ENCODE measurements at regions not wholly inside any gene's neighbourhood (a gene's known extent, or its start where the extent isn't known, plus 50 kb on each side); places are given as distances from the start of the nearest gene placed in this dataset.

DNA sequence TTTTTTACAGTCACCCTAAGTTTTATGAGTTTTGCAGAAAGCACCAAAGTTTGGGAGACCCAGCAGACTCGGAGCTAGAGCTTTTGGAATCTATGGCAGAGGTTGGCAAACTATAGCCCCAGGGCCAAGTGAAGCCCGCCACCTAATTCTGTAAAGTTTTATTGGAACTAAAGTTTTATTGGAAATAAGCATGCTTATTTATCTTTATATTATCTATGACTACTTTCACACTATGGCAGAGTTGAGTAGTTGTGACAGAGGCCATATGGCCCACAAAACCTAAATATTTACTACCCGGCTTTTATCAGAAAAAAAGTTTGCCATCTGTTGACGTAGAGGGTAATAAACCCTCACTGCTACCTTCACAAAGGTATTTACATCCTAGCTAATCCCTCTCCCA is 267.6 kb downstream of the GPAM start:
- Mint-ChIP-seq H3K9me3 (no peaks in the 10 kb centered on the region), H3K4me1 (no peaks in the 10 kb centered on the region), H3K4me3 (no peak overlapping the region), H3K27me3 (ENCODE audit: low read depth) (peaks cover 5% of the 10 kb centered on the region), H3K36me3 (ENCODE audit: low read depth) (no peaks in the 10 kb centered on the region), H3K27ac (ENCODE audit: unreplicated experiment) (no peak overlapping the region)
- no peak for DNase-seq (ENCODE audit: low read depth, low spot score)
- TF ChIP-seq, protein P1, sequence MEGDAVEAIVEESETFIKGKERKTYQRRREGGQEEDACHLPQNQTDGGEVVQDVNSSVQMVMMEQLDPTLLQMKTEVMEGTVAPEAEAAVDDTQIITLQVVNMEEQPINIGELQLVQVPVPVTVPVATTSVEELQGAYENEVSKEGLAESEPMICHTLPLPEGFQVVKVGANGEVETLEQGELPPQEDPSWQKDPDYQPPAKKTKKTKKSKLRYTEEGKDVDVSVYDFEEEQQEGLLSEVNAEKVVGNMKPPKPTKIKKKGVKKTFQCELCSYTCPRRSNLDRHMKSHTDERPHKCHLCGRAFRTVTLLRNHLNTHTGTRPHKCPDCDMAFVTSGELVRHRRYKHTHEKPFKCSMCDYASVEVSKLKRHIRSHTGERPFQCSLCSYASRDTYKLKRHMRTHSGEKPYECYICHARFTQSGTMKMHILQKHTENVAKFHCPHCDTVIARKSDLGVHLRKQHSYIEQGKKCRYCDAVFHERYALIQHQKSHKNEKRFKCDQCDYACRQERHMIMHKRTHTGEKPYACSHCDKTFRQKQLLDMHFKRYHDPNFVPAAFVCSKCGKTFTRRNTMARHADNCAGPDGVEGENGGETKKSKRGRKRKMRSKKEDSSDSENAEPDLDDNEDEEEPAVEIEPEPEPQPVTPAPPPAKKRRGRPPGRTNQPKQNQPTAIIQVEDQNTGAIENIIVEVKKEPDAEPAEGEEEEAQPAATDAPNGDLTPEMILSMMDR (conservative IDR thresholded peaks at IDR 0.05): no peak

DNA sequence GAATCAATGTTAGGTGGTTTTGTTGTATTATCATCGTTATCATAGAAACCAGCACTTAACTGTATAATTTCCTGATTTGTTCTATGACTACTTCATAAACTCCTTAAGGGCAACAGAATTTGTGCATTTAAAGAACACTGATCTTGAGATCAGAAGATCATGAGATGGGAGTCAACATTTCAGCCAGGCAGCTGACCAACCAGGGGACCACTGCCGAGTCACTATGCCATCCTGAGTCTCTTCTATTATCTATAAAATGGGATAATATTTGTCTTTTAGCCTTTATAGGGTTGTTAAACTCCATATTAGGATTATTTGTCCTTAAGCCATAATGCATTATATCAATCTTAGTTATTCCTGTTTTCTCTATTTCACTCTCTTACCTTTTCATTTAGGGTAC is 261.7 kb downstream of the GPAM start:
- H3K4me3 Mint-ChIP-seq: no peak overlapping the region
- TF ChIP-seq, protein P1 (conservative IDR thresholded peaks at IDR 0.05): no peak
- peaks cover 3% of the 10 kb centered on the region for H3K27me3 Mint-ChIP-seq (ENCODE audit: low read depth)
- no peaks in the 10 kb centered on the region for H3K36me3 Mint-ChIP-seq (ENCODE audit: low read depth)
- H3K9me3 Mint-ChIP-seq: no peaks in the 10 kb centered on the region
- no peak overlapping the region for H3K27ac Mint-ChIP-seq (ENCODE audit: unreplicated experiment)
- DNase-seq (ENCODE audit: low read depth, low spot score): no peak
- no peaks in the 10 kb centered on the region for H3K4me1 Mint-ChIP-seq

DNA sequence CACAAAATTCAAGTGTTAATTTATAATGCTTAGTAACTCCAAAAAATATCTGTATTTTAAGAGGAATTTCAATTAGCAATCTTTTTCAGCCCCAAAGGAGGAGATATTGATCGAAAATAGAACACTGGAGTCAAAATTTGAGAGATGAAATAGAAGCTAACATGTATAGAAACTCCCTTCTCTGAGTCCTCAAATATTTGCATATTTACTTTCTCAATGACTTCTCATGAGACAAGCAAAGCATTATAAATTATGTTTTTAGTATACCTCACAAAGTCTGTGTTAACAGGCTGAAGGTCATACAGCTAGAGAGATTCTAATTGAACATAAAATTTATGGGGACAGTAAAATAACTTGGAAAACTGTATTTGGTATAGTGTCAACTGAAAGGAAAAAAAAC is 260.5 kb downstream of the GPAM start:
- no peak for DNase-seq (ENCODE audit: low read depth, low spot score)
- TF ChIP-seq, protein P1 (conservative IDR thresholded peaks at IDR 0.05): no peak
- H3K4me1 Mint-ChIP-seq: no peaks in the 10 kb centered on the region
- H3K9me3 Mint-ChIP-seq: no peaks in the 10 kb centered on the region
- H3K27me3 Mint-ChIP-seq (ENCODE audit: low read depth): no peaks in the 10 kb centered on the region
- H3K4me3 Mint-ChIP-seq: no peak overlapping the region
- H3K36me3 Mint-ChIP-seq (ENCODE audit: low read depth): no peaks in the 10 kb centered on the region
- no peak overlapping the region for H3K27ac Mint-ChIP-seq (ENCODE audit: unreplicated experiment)

DNA sequence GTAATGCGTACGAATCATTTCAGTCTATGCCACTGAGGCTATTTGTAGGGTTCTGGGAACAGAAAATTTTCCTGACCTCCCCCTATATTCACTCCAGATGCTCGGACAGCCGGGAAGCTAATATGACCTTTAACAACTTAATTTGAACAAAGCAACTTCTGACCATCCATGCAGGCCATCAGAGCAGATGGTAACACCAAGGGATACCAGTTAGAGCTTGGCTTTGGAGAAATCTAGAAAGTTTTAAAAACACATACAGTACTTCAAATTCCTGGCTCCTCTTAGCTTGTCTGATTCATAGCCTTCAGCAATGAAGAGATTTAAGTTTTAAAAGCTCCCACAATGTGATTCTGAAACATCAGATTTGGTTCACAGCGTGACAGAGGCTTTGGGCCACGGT is 257.3 kb downstream of the GPAM start:
- Mint-ChIP-seq H3K9me3 (no peaks in the 10 kb centered on the region), H3K36me3 (ENCODE audit: low read depth) (no peaks in the 10 kb centered on the region), H3K27me3 (ENCODE audit: low read depth) (peaks cover 2% of the 10 kb centered on the region), H3K4me1 (no peaks in the 10 kb centered on the region), H3K27ac (ENCODE audit: unreplicated experiment) (no peak overlapping the region), H3K4me3 (no peak overlapping the region)
- TF ChIP-seq, protein P1 (conservative IDR thresholded peaks at IDR 0.05): no peak
- DNase-seq (ENCODE audit: low read depth, low spot score): no peak

DNA sequence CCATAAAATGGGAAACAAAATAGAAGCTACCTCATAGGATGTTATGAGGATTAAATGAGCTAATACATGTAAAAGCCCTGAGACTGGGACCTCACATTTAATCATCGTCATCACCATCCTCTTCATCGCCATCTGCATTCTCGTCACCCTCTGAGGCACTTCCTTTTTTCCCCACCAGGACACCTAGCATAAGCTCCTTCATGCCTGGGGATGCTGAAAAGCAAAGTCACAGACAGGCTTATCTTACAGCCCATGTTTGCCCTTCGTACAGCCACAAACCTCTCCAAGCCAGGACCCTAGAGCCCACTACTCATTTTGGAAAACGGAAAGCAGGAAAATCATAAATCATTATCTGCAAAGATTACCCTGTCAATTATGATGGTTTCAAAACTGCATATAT is 249.6 kb downstream of the GPAM start:
- Mint-ChIP-seq H3K4me1 (no peaks in the 10 kb centered on the region), H3K27me3 (ENCODE audit: low read depth) (peaks cover 2% of the 10 kb centered on the region), H3K27ac (ENCODE audit: unreplicated experiment) (no peak overlapping the region), H3K36me3 (ENCODE audit: low read depth) (no peaks in the 10 kb centered on the region), H3K4me3 (no peak overlapping the region), H3K9me3 (no peaks in the 10 kb centered on the region)
- TF ChIP-seq, protein P1 (conservative IDR thresholded peaks at IDR 0.05): peak; percentile 1
- DNase-seq (ENCODE audit: low read depth, low spot score): no peak

DNA sequence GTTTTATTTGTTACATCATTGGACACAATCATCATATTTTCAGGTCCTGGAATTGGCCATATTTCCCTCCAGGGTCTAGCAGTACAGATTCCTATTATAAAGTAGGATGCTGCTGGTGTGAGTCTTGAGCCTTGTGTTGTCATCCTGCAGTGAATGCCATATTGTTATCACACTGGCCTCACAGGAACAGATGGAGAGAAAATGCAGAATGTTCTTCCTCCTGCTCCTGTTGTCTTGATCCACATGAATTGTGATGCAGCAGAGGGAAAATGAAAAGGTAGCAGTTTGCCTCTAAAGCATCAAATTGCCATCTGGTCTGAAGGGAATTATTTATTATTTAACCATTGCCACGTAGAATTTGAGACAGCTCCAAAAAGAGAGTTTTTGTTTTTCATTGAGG is 248.6 kb downstream of the GPAM start:
- H3K36me3 Mint-ChIP-seq (ENCODE audit: low read depth): no peaks in the 10 kb centered on the region
- H3K27ac Mint-ChIP-seq (ENCODE audit: unreplicated experiment): no peak overlapping the region
- DNase-seq (ENCODE audit: low read depth, low spot score): no peak
- no peaks in the 10 kb centered on the region for H3K4me1 Mint-ChIP-seq
- no peaks in the 10 kb centered on the region for H3K9me3 Mint-ChIP-seq
- TF ChIP-seq, protein P1 (conservative IDR thresholded peaks at IDR 0.05): no peak
- H3K27me3 Mint-ChIP-seq (ENCODE audit: low read depth): no peaks in the 10 kb centered on the region
- no peak overlapping the region for H3K4me3 Mint-ChIP-seq

Measured in neural crest cell (in vitro differentiated cells).